NCI-H1694 (cell line): ENCODE measurements at regions not wholly inside any gene's neighbourhood (a gene's known extent, or its start where the extent isn't known, plus 50 kb on each side); places are given as distances from the start of the nearest gene placed in this dataset.

Source experiments
- DNase-seq: peaks from one replicate; lab custom pipeline; 2025; lab: John Stamatoyannopoulos, UW

- no peak for DNase-seq
These were observed 158.7 kb downstream of the DRD1 start for GRCh38 chr5:175285261-175285660.

- no peak for DNase-seq
These were observed 159.2 kb downstream of the DRD1 start for GRCh38 chr5:175284806-175285205.

GRCh38 chr5:175282611-175283225, 161.3 kb downstream of the DRD1 start:
- no peak for DNase-seq

- DNase-seq: no peak
These were observed 162.3 kb downstream of the DRD1 start for GRCh38 chr5:175281714-175282113.

GRCh38 chr5:175281257-175281656, 162.7 kb downstream of the DRD1 start:
- no peak for DNase-seq

- no peak for DNase-seq
These were observed 164.5 kb downstream of the DRD1 start for GRCh38 chr5:175279506-175279905.

GRCh38 chr5:175275748-175276147, 168.2 kb downstream of the DRD1 start:
- DNase-seq: no peak

GRCh38 chr5:175275097-175275496, 168.9 kb downstream of the DRD1 start:
- no peak for DNase-seq

- DNase-seq: no peak
These were observed 169.8 kb downstream of the DRD1 start for GRCh38 chr5:175274171-175274570.

- no peak for DNase-seq
These were observed 179.6 kb downstream of the DRD1 start for GRCh38 chr5:175264406-175264805.

GRCh38 chr5:175263776-175264175, 180.2 kb downstream of the DRD1 start:
- no peak for DNase-seq

GRCh38 chr5:175261526-175261925, 182.5 kb downstream of the DRD1 start:
- DNase-seq: no peak

GRCh38 chr5:175261037-175261436, 182.9 kb downstream of the DRD1 start:
- DNase-seq: no peak

- DNase-seq: no peak
These were observed 186.2 kb downstream of the DRD1 start for GRCh38 chr5:175257847-175258194.

- no peak for DNase-seq
These were observed 186.7 kb downstream of the DRD1 start for GRCh38 chr5:175257128-175257846.

- no peak for DNase-seq
These were observed 189.8 kb downstream of the DRD1 start for GRCh38 chr5:175254155-175254554.

- no peak for DNase-seq
These were observed 190.4 kb downstream of the DRD1 start for GRCh38 chr5:175253597-175253996.

- DNase-seq: no peak
These were observed 191.7 kb downstream of the DRD1 start for GRCh38 chr5:175252234-175252805.

GRCh38 chr5:175250426-175250825, 193.6 kb downstream of the DRD1 start:
- DNase-seq: no peak

- DNase-seq: no peak
These were observed 195.5 kb downstream of the DRD1 start for GRCh38 chr5:175248416-175248905.

GRCh38 chr5:175246889-175247520, 197.0 kb downstream of the DRD1 start:
- DNase-seq: no peak

- DNase-seq: no peak
These were observed 197.6 kb downstream of the DRD1 start for GRCh38 chr5:175246242-175246888.
